Endothelial cell of umbilical vein (primary cell): ENCODE measurements at regions not wholly inside any gene's neighbourhood (a gene's known extent, or its start where the extent isn't known, plus 50 kb on each side); places are given as distances from the start of the nearest gene placed in this dataset.

Experiments
- CTCF ChIP-seq, 2 donors: IDR thresholded peaks; 1 replicate in 1 of 2; 2 replicates in 1 of 2; pipeline ENCODE4 v1.5.1; 2011; ENCODE audit warnings: low read length in 2 of 2, mild to moderate bottlenecking in 2 of 2, moderate library complexity in 2 of 2, control low read depth in 1 of 2, inconsistent platforms in 1 of 2, low read depth in 1 of 2; ENCODE audit not compliant: insufficient read depth in 1 of 2; ENCODE audit errors: extremely low read depth in 1 of 2
- EZH2 ChIP-seq: IDR thresholded peaks from 2 replicates; pipeline ENCODE4 v1.6.1; 2012; ENCODE audit warnings: borderline replicate concordance, low read depth, mild to moderate bottlenecking, moderate library complexity, low read length, inconsistent platforms; ENCODE audit not compliant: severe bottlenecking
- FOS ChIP-seq: IDR thresholded peaks from 2 replicates; pipeline ENCODE4 v1.6.1; 2011; ENCODE audit warnings: mild to moderate bottlenecking, low read length, moderate library complexity, borderline replicate concordance; ENCODE audit not compliant: insufficient read depth
- JUN ChIP-seq: IDR thresholded peaks from 2 replicates; pipeline ENCODE4 v1.6.1; 2011; ENCODE audit warnings: borderline replicate concordance, low read depth; ENCODE audit not compliant: insufficient read length, insufficient read depth
- MAX ChIP-seq: IDR thresholded peaks from 2 replicates; pipeline ENCODE4 v1.6.1; 2011; ENCODE audit not compliant: insufficient read depth, insufficient read length
- MYC ChIP-seq: IDR thresholded peaks from one replicate; pipeline ENCODE4 v1.6.1; 2011; ENCODE audit warnings: mild to moderate bottlenecking, low read depth, low read length
- POLR2A ChIP-seq: IDR thresholded peaks from 2 replicates; pipeline ENCODE4 v1.6.1; 2012; ENCODE audit warnings: low read depth, mild to moderate bottlenecking, control low read depth, low read length
- POLR2AphosphoS5 ChIP-seq: IDR thresholded peaks from 2 replicates; pipeline ENCODE4 v1.6.1; 2012; ENCODE audit warnings: low read depth, mild to moderate bottlenecking, control low read depth, low read length, moderate library complexity; ENCODE audit not compliant: insufficient read depth

- TF ChIP-seq POLR2A (no peak), POLR2AphosphoS5 (no peak), CTCF (IDR thresholded peaks at IDR 0.05; ENCODE audit: extremely low read depth in 1 of 2, insufficient read depth in 1 of 2, low read depth in 1 of 2, low read length in 2 of 2) (no peak), EZH2 (no peak), FOS (no peak), JUN (no peak), MAX (no peak), MYC (no peak)
Observed at GRCh38 chr18:2431806-2432205, 139.5 kb downstream of the METTL4 start.
